Epidermal melanocyte (primary cell): ENCODE measurements at regions not wholly inside any gene's neighbourhood (a gene's known extent, or its start where the extent isn't known, plus 50 kb on each side); places are given as distances from the start of the nearest gene placed in this dataset.

Experiments used
- DNase-seq: peaks from one replicate; pipeline ENCODE4 v3.0.0; 2011; ENCODE audit warnings: low spot score; ENCODE audit not compliant: insufficient read length

DNA sequence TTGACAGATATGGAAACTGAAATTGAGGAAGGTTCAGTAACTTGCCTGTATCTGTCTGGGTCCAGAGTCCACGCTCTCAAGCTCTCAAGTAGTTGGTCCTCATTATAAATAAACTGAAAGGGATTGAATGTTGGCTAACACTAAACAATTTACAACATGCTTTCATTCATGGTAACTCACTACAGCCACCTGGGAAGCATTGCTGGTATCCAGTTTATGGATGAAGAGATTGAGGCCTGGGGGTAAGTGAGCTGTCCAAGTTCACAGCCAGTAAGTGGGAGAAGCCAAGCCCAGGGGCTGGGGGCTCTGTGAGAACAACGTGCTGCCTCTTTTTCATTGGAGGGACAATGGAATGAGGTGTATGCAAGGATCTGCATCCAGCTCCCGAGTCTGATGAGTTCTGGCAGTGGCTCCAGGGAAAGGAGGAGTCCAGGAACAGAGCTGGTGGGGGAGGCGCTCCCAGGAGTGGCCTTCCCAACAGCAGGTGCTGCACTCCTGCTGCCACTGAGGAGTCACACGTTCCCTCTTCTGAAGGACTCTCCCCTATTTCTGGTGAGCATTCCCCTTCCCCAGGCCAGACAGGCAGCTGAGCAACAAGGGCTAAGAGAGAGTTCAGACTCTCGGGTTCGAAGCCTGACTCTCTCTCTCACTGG, 175.8 kb downstream of the CSNK2A3 start:
- DNase-seq: no peak

DNA sequence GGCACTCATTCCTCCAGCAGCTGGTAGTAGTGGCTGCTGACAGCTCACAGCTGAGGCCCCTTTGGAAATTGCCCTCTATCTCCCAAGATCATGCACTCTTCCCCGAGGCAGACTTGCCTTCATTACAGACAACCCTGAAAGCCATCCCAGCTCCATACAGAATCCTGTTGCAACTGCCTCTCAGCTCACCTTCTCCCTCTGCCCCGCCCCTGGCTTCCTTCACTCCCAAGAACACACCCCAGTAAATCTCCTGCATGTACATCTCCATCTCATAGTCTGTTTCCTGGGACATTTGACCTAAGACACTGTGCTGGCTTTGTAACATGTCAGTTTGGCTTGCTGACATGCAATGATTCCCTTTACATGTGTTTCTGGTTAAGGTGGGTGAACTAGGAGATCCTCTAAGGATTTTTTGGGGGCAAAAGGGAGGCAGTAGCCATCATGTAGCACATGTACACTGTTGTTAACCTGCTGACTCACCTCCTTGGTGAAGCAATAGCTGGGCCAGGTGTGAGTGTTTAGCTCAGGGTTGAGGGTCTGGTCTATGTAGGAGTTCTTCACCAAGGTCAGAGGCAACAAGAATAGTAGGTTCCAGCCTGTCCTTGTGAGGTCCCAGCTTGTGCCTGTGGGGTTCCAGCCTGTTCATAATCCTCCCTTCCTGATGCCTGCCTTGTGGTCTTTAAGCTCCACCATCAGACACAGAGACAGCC, 179.6 kb downstream of the CSNK2A3 start:
- no peak for DNase-seq

DNA sequence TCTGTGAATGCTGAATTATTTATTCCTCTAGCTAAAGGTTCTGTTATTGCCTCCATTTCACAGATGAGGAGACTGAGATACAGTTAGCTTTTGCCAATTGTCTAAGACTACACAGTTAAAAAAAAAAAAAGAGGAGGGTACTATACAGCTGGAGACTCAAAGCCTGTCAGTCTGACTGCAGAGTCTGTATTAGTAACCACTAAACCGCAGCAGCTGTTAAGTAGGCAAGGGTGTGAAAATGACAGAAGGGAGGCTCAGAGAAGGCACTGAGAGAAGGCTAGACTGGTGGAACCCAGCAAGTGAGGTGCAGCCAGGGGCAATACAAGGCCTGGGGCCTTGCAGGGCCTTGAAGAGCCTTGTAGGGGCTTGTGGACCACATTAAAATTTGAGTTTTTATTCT, 181.2 kb downstream of the CSNK2A3 start:
- no peak for DNase-seq

DNA sequence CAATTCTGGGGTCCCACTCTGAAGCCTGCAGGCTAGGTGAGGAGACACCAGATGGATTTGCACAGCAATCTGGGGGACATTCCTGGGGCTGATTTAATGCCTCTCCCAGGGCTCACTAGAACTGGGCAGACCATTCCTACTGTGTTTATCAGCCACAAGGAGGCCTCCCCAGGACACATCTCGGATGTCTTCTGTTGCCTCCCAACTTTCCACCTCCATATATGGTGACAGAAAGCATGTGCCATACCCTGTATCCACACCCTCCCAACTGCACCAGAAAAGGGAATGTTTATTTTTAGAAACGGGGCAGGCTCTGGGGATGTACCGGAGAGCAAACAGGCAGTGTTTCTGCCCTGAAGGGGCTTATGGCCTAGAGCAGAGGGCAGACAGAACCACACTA, 181.8 kb downstream of the CSNK2A3 start:
- no peak for DNase-seq

DNA sequence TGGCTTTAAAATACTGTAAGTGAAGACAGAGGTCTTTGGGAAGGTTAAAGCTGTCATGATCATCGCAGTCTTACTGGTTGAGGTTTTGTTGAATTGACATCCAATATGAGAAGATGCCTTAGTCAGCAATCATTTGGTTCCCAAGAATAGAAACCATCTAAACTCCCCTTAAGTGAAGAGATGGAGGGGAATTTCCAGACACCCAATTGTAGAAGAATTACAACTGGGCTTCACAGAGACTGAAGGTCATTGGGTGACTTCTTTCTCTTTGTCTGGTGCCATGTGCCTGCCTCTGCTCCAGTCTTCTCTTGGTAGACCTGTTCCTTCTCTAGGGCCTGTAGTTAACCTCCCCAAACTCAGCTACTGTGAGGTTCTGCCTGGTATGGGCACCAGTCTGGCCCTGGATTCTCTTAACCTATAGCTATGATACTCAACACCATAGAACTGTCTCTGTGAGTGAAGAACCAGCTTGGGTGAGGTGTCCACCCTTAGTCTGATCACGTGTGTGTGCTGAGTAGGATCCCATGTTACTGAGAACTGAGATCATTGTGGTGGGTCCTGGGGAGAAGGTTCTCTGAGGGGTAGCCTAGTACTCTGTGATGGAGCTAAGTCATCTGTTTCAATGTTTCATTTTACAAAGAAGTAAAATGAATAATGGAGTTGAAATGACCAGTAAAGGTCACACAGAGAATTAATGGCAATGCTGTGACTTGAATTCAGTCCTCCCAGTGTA, 182.5 kb downstream of the CSNK2A3 start:
- DNase-seq: no peak

DNA sequence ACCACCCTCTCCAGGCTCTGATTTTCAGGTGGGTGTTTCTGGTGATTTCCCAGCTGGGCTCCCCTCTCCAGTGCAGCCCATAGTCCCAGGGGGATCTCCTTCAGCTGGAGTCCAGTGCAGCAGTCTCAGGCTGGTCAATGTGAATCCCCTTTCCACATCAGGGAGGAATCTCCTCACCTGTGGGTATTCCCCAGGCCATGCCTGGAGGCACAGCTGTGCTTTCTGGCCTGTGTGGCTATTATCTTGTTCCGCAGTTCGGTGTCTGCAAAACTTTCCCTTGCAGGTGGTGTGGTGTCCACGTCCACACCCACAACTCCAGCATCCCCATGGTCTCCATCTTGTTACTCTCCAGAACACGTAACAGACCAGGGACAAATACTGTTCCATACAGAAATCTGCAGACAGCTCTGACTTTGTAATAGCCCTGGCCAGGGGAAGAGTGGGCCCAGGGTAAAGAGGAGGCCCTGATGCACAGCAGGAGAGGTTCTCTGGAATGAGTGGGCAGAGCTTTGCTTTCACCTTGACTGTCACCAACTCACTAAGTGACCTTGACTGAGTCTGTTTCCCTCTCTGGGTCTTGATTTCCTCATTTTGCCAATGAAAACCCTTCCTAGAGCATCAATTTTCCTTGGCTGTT, 183.2 kb downstream of the CSNK2A3 start:
- no peak for DNase-seq

DNA sequence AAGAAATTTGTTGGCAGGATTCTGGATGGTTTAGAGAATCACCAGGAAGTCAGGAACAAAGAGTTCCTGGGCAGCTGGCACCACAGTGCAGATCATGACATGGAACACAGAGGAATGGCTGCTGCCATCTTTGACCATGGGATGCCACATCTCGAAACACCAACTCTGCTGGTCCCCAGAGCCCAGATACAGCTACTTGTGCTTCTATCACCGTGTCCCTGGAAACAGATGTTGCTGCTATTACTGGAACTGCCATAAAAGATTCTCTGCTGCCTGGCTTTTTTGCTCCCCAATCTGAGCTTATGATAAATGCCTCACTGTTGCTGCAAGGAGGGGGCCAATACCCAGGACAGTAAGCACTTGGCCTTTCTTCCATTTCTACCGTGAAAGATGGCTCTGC, 185.2 kb downstream of the CSNK2A3 start:
- no peak for DNase-seq

DNA sequence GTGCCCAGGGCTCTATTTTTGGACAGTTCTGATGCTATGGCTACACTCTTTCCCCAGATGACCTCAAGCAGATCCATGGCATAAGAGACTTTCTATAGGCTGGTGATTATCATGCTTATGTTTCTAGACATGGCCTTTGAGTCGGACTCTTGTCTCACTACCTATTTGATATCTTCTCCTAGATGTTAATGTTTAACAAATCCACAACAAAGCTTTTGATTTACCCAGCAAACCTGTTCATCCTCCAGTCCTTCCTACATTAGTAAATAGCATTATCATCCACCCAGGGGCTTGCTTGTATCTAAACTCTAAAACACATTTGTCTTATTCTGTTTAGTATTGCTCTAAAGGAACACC, 188.7 kb downstream of the CSNK2A3 start:
- no peak for DNase-seq

DNA sequence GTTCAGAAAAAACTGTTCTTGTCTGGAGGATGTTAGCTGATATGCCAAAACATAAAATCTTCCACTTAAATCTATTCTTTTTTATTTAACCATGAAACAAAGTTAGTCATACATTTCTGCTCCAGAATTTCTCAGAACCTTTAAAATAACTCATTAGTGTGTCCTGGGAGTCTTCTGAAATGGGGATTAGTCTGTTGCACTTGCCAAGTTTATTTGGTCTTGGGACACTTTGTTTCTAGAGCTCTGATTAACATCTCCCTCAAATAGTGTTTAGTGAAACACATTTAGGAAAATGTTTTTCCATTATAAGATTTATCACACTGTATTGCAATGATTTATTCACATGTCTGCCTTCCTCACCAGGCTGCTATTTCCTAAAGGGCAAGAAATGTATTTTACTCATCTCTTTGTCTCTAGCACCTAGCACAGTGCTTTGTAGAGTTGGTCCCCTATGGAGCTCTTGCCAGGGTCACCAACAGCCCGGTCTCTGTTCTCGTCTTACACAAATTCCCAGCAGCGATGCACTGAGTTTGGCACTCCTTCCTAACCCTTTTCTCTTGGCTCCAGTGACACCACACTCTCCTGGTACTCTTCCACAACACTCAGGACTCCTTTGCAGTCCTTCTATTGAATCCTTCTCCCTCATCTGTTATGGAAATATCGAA, 189.2 kb downstream of the CSNK2A3 start:
- DNase-seq: no peak

DNA sequence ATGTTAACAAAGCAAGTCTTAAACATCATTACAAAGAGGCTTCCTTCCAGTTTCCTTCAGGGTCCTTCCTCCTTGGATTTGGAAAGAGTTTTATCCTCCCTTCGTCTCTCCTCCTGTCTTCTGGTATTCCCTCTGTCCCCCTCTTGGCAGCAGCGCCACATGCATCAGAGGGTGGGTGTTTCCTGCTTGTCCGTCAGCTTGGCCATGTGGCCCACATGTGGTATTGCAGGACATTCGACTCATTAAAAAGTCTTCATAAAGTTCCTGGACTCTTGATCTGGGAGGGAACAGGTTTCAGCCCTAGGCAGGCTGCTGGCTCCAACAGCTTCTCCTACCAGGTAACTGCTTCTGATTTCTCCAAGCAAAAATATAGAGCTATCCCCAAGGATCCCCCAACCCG, 189.8 kb downstream of the CSNK2A3 start:
- no peak for DNase-seq

DNA sequence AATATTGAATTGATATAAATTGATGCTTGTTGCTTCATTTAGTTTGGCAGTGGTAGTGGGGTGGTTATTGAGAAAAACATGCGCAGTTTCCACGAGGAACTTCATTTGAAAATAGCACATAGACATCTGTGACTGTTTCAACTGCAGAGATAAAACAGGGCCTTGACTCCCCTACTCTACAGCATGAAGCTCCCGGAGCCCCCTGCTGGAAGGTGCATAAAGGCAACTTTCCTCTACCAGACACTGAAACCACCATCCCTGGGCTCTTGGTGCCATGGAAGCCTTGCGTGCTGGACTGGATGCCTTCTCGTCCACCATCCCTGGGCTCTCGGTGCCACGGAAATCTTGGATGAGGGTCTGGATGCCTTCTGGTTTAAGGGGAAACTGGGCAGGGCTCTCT, 195.9 kb downstream of the CSNK2A3 start:
- DNase-seq: no peak

DNA sequence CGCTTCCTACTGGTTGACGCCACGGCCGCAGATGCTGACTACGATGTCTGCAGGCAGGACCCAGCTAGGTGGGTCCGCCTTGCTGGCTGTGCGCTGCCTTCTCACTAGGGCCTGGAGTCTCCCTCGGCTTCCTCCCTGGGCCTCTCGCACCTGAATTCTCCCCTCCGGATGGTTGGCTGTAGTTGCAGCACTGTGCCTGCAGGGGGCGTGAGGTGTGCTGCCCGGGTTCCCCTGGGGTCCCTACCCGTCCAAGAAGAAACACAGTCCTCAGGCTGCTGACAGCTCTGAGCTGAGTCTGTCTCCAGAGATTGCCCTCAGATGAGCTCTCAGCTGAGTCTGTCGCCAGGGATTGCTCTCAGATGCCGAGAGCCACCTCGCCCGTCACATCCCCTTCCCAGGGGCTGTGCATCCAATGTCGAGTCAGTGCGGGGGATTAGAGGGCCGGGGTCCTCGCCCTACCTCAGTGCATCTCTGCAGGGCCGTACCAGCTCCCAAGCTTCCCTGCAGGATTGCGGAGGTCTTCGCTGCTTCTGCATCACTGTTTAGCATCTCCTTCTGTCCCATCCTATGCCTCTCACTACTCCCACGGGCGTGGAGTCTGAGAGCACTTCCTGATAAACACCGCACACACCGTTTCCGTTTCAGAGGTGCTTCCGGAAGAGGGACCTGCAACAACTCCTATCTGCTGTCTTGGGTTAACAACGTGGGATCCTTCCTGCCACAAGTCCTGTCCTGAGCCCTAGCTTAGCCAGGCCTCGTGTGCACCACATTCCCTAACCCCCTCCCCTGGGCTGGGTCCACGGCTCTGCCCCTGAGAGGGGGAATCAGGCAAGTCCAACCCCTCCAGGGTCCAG, 196.9 kb downstream of the CSNK2A3 start:
- DNase-seq: no peak

DNA sequence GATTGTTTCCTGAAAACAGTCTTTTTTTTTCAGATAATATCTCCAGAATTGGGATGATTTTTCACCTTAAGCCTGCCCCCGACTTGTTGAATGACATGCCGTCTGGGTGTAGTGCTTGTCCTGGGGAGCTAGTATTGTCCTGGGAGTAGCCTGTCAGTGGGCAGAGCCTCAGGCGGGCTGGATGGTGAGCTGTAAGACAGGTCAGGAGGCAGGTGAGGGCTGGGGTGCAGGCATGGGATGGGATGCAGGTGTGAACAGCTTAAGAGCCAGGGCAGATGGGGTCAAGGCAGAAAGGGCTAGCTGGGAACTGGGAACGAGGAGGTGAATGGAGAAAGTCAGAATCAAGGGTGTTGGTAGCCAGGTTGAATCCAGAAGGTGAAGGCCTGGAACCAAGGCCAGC, 200.2 kb downstream of the CSNK2A3 start:
- DNase-seq: no peak

DNA sequence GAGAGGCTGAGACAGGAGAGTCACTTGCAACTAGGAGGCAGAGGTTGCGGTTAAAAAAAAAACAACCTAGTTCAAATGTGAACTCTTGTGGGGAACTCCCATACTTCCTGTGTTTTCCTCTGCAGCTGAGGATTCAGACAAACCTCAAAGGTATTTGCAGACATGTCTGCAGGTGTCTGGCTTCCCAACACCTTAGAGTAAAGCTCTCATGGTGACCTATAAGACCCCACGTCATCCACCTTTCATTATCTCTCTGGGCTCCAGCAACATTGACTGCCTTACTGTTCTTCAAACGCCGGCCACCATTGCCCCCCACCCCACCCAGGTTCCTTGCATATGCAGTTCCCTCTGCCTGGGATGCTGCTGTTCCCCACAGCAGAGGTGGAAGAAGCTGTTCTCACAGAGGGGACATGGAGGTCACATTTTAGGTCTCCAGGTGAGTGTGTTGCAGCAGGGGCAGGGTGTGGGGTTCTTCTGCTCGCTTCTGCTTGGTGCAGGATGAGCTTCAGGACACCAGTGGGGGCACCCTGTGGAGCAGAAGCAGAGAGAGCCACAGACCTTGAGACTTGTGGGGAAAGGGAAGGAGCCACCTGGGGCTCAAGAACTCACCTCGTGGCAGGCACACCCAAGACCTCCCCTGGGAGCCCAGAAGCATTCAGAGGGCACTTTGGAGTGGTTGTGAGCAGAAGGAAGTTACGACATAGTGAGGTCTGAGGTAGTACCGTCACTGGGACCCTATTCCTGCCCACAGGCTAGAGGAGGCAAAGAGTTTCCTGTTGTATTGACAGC, 203.2 kb downstream of the CSNK2A3 start:
- no peak for DNase-seq

DNA sequence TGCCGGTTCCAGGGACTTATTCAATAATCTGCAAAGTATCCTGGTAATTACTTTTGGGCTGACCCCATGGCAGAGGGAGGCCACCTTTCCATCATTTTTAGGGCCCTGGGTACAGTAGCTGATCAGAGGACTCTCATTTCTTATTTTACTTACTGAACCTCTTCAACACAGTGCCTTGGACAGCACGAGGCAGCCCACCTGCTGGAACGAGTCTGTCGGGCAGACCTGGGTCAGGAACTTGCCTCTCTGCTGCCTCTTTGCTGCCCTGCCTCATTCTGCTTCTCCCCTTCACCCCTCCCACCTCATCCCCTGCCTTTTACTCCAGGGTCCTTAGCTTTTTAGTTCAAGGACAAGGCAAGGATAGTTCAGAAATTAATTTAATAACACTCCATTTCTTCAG, 204.5 kb downstream of the CSNK2A3 start:
- no peak for DNase-seq

DNA sequence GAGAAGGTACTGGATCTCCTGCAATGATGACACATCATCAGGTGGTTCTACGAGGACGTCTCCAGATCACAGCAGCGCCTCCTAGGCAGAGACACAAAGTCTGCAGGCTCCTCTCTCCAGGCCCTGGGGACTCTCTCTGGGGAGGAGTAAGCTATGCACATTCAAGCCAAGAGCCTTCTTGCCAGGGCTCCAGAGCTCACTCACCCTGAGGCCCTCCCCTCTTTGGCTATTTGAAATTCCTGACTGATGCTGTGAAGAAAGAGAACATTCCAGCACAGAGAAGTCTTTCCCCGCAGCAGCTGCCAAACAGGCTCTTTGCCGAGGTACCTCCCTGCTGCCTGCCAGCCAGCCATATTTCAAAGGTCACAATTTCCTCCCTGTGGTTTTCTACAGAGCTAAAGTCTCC, 204.9 kb downstream of the CSNK2A3 start:
- DNase-seq: peak; percentile 40

DNA sequence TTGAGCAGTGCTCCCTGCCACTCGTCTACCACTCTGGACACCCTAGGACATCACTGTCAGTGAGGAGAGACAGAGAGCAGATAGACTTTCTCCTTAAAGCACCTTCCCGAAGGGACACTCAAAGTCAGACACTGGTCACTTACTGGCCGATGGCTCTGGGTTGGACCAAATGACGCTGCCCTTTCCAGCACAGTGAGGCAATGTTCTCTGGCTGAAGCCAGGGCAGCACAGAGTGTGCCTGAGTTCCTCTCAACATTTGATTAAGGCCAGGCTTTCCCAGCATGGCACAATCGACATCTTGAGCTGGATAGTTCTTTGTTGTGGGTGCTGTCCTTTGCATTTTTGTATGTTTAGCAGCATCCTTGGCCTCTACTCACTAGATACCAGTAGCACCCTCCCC, 206.2 kb downstream of the CSNK2A3 start:
- no peak for DNase-seq

DNA sequence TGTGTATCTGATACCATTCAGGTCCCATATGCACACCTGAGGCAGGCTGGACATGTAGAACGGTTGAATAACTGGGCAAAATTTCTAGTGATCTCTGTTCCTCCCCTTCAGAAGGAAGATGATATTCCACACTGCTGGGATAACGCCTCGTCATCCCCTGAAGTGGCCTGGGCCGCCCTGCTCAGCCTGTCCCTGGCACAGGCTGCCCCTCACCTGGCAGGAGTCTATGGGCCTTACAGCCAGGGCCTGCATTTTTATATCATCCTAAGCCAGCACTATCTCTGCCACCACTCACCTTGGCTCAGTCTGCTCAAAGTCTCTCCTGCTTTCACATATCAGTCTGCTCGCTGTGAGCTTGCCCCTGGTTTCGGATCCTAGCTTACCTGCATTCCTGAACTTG, 209.2 kb downstream of the CSNK2A3 start:
- no peak for DNase-seq

DNA sequence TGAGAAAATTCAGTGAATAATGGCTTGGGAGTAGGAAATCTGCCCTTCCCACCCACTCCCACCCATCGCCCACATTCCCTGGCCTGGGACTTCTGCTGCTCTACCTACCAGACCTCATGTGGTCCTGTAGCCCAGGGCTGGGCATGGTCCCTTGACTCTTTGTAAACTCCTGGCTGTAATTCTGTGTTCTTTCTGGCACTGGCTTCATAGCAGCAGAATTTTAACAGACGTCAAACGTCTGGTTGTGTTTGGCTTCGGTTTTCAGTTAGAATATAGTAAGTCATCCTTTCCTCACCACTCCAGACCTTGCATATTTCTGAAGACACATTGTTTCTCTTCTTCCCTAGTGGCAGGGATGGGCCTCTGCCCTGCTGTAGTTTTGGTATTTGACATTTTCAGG, 210.6 kb downstream of the CSNK2A3 start:
- DNase-seq: no peak

DNA sequence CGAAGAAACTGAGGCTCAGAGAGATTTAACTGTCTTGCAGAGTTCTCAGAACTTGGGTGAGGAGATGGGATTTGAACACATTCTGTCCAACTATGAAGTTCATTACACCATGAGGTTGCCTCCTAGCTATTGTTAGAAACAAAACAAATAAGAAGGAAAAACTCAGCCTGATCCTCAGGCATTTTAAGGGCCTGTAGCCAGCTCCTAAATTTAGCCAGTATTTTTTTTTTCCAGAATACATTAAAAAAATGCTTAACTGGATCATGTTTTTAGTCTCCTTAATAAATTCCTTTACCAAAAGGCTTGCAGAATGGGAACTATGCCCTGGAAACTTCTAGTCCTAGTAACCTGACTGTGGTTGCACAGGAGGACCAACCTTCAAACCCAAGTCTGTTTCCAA, 212.0 kb downstream of the CSNK2A3 start:
- DNase-seq: no peak
